Osteoblast (primary cell): ENCODE measurements at regions not wholly inside any gene's neighbourhood (a gene's known extent, or its start where the extent isn't known, plus 50 kb on each side); places are given as distances from the start of the nearest gene placed in this dataset.

ENCODE experiments used
- DNase-seq: peaks from one replicate; pipeline ENCODE4 v3.0.0; 2011; ENCODE audit warnings: low spot score, mixed read lengths; ENCODE audit not compliant: insufficient read length; ENCODE audit errors: missing footprints
- H2AFZ ChIP-seq: 2 replicates; pipeline ENCODE4 v1.6.0; 2011; ENCODE audit warnings: mild to moderate bottlenecking, low read length
- H3K27ac ChIP-seq: 2 replicates; pipeline ENCODE4 v1.5.1; 2011; ENCODE audit warnings: mild to moderate bottlenecking, low read depth, low read length, moderate library complexity
- H3K27me3 ChIP-seq: 2 replicates; pipeline ENCODE4 v1.6.0; 2012; ENCODE audit warnings: mild to moderate bottlenecking, control low read depth, inconsistent platforms, low read length, moderate library complexity; ENCODE audit not compliant: insufficient read depth
- H3K36me3 ChIP-seq: 2 replicates; pipeline ENCODE4 v1.5.1; 2011; ENCODE audit warnings: mild to moderate bottlenecking, low read length, control low read depth, moderate library complexity; ENCODE audit not compliant: insufficient read depth
- H3K4me1 ChIP-seq: 2 replicates; pipeline ENCODE4 v1.5.1; 2011; ENCODE audit warnings: mild to moderate bottlenecking, low read length, control low read depth, moderate library complexity; ENCODE audit not compliant: insufficient read depth
- H3K4me2 ChIP-seq: 2 replicates; pipeline ENCODE4 v1.6.0; 2011; ENCODE audit warnings: mild to moderate bottlenecking, low read length; ENCODE audit not compliant: insufficient read depth
- H3K4me3 ChIP-seq: fragments of 200-600 bp; sonication (generic); 3 replicates; pipeline ENCODE4 v1.5.1; 2012; ENCODE audit warnings: mild to moderate bottlenecking, low read length, inconsistent platforms; ENCODE audit not compliant: insufficient read depth
- H3K79me2 ChIP-seq: 2 replicates; pipeline ENCODE4 v1.6.0; 2012; ENCODE audit warnings: mild to moderate bottlenecking, low read length, control low read depth, inconsistent platforms; ENCODE audit not compliant: insufficient read depth
- H3K9me3 ChIP-seq: 2 replicates; pipeline ENCODE4 v1.5.1; 2011; ENCODE audit warnings: low read depth, low read length, control low read depth
- H4K20me1 ChIP-seq: 2 replicates; pipeline ENCODE4 v1.6.0; 2012; ENCODE audit warnings: mild to moderate bottlenecking, low read length, control low read depth; ENCODE audit not compliant: insufficient read depth
- TF ChIP-seq, protein P1 (sequence below): IDR thresholded peaks from 2 replicates; pipeline ENCODE4 v1.5.1; 2011; ENCODE audit warnings: mild to moderate bottlenecking, low read depth, low read length, moderate library complexity; ENCODE audit errors: extremely low read depth

DNA sequence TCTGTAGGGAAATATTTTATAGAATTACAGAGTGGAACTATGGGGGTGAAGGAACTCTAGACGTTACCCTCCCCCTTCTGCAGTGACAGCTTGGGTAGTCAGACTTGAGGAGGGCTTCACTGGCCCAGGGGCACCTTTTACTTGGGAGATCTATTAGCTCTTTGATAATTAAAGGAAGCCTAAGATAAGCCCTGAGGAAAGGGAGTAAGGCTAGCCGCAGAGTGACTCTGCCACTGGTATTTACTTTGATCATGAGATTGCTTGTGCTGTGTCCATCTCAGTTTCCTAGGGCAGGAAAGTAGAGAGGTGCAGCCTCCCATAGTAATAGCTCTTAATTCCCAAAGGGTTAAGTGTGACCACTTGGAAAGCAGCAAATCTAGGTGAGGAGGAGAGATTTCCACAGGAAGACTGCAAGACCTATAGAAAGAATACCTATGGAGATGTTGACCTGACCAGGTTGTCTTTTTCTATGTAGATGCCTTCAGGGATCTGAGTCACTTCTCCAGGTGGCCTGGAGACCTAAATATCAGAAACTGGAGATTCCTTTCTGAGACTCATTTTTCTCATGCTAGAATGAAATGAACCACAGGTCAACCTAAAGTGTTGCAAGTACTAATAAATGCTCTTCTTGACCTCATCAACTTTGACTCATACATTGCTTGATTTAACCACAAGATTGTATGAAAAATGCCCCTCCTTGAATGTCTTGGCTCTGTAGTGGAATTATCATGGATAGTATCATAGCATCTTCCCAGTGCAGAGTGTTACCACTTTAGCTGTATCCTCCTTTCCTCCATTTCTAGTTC is 447.3 kb upstream of the GHITM start:
- TF ChIP-seq, protein P1, sequence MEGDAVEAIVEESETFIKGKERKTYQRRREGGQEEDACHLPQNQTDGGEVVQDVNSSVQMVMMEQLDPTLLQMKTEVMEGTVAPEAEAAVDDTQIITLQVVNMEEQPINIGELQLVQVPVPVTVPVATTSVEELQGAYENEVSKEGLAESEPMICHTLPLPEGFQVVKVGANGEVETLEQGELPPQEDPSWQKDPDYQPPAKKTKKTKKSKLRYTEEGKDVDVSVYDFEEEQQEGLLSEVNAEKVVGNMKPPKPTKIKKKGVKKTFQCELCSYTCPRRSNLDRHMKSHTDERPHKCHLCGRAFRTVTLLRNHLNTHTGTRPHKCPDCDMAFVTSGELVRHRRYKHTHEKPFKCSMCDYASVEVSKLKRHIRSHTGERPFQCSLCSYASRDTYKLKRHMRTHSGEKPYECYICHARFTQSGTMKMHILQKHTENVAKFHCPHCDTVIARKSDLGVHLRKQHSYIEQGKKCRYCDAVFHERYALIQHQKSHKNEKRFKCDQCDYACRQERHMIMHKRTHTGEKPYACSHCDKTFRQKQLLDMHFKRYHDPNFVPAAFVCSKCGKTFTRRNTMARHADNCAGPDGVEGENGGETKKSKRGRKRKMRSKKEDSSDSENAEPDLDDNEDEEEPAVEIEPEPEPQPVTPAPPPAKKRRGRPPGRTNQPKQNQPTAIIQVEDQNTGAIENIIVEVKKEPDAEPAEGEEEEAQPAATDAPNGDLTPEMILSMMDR: no peak
- H3K9me3 ChIP-seq: no peaks in the 10 kb centered on the region
- H3K79me2 ChIP-seq: no peaks in the 10 kb centered on the region
- peak; percentile 47 for DNase-seq
- no peak overlapping the region for H3K4me2 ChIP-seq
- no peaks in the 10 kb centered on the region for H3K4me1 ChIP-seq
- no peak overlapping the region for H2AFZ ChIP-seq
- H3K27me3 ChIP-seq: no peaks in the 10 kb centered on the region
- no peaks in the 10 kb centered on the region for H4K20me1 ChIP-seq
- H3K36me3 ChIP-seq: no peaks in the 10 kb centered on the region
- no peak overlapping the region for H3K27ac ChIP-seq
- no peak overlapping the region for H3K4me3 ChIP-seq

DNA sequence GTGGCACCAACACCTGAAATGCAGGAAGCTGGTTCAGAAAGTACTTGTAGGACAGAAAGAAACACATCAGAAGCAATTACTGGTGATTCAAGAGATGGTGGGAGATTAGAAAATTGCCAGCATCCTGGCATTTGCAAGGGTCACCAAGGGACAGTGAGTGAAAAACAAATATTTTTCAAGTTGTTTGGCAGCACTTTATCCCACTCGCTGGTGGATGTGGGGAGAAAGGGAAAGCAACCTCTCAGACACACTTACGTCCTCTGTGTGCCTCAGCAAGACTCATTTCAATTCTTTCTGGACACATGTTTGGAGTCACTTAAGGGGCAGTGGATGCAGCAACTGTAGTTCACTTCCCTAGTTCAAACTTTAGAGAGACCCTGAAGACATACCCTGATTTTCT is 440.4 kb upstream of the GHITM start:
- Histone ChIP-seq H3K27me3 (no peaks in the 10 kb centered on the region), H3K4me3 (no peak overlapping the region), H3K79me2 (no peaks in the 10 kb centered on the region), H3K9me3 (no peaks in the 10 kb centered on the region), H4K20me1 (no peaks in the 10 kb centered on the region), H3K4me2 (no peak overlapping the region), H3K36me3 (no peaks in the 10 kb centered on the region), H2AFZ (no peak overlapping the region), H3K4me1 (no peaks in the 10 kb centered on the region), H3K27ac (no peak overlapping the region)
- no peak for DNase-seq
- TF ChIP-seq, protein P1: no peak

DNA sequence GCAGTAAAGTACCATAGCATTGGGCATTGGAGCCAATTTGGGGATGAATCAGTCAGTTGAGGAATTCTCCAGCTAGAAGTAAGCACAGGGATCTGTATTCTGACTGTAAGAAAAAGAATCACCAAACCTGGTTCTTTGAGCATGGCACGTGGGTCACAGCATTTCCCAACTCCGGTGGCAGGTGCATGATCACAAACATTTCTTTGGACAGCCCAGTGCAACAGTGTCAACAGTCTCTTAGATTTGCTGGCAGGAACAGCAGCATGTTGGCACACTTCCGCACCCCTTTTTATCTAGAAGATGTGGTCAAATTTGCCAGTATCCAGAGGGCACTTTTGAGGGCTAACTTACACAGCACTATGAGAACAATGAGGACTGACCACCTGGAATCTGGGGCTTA is 437.5 kb upstream of the GHITM start:
- no peak for DNase-seq
- no peak overlapping the region for H3K4me3 ChIP-seq
- no peak overlapping the region for H3K4me2 ChIP-seq
- TF ChIP-seq, protein P1: no peak
- no peaks in the 10 kb centered on the region for H3K79me2 ChIP-seq
- no peaks in the 10 kb centered on the region for H3K36me3 ChIP-seq
- H3K9me3 ChIP-seq: no peaks in the 10 kb centered on the region
- H3K27me3 ChIP-seq: no peaks in the 10 kb centered on the region
- no peak overlapping the region for H3K27ac ChIP-seq
- no peak overlapping the region for H2AFZ ChIP-seq
- no peaks in the 10 kb centered on the region for H3K4me1 ChIP-seq
- H4K20me1 ChIP-seq: no peaks in the 10 kb centered on the region

DNA sequence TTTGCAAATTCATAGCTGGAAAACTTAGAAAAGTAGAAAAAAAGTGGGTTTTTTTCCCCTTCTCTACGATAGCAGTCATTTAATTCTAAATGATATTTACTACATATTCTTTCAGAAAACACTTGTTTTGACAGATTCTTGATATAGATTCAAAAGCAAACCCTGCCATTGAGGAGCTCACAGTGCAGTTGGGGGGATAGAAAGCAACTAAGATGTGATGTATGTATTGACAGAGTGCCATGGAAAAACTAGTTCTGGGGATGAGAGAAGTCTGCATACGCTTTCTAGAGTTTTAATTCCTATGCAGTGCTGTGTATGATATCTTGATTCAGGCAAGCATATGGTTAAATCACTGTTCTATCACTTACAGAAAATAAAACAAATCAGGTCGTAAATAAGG is 436.6 kb upstream of the GHITM start:
- TF ChIP-seq, protein P1: no peak

More for the DNA sequence above, 436.6 kb upstream of the GHITM start:
- Histone ChIP-seq H4K20me1 (no peaks in the 10 kb centered on the region), H3K27me3 (no peaks in the 10 kb centered on the region), H3K4me3 (no peak overlapping the region), H3K27ac (no peak overlapping the region), H3K4me1 (no peaks in the 10 kb centered on the region), H3K36me3 (no peaks in the 10 kb centered on the region), H2AFZ (no peak overlapping the region), H3K79me2 (no peaks in the 10 kb centered on the region), H3K4me2 (no peak overlapping the region), H3K9me3 (no peaks in the 10 kb centered on the region)
- DNase-seq: no peak
